Fibroblast of pulmonary artery (primary cell): ENCODE measurements at regions not wholly inside any gene's neighbourhood (a gene's known extent, or its start where the extent isn't known, plus 50 kb on each side); places are given as distances from the start of the nearest gene placed in this dataset.

Source experiments
- DNase-seq: peaks from one replicate; pipeline ENCODE4 v3.0.0-alpha.2; 2010; ENCODE audit warnings: low read depth
- H3K4me3 ChIP-seq: replicated peaks from 2 replicates; pipeline ENCODE4 v1.5.1; 2011; ENCODE audit warnings: low read depth, mild to moderate bottlenecking, control low read depth, low read length, moderate library complexity
- TF ChIP-seq, protein P1 (sequence below): IDR thresholded peaks from 2 replicates; pipeline ENCODE4 v1.5.1; 2011; ENCODE audit warnings: mild to moderate bottlenecking, control low read depth, low read length, inconsistent platforms; ENCODE audit errors: missing control alignments

DNA sequence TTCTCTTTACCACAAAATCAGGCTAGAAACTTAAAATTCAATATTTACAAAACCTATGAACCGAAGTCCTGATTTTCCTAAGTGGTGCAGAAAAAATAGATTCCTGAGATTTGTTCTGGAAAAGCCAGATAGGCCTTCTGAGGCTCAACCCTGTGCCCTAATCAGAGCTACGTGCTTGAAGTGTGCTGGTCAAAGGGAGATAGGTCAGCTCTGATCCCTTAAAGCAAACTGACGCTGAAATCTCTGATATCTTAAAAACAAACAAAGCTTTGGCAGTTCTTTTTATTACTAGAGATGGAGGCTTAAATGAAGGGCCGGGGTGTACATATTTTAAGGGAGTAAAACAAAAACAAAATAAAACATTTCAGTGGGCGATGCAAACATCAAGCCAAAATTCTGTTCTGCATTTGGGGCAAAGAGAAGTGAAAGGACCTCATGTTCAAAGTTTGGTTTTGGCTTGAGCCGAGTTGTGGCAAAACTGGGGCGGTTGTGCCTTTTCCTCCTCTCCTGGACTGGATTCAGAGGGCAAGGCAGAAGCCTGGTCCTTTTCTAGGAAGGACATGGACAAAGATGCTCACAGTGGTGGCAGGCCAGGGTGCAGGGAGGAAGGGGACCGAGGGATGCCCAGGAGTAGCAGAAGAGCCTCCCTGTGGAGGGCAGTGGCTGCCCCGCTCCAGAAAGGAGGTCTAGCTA lies 295.0 kb downstream of the CDCA7 start:
- TF ChIP-seq, protein P1, sequence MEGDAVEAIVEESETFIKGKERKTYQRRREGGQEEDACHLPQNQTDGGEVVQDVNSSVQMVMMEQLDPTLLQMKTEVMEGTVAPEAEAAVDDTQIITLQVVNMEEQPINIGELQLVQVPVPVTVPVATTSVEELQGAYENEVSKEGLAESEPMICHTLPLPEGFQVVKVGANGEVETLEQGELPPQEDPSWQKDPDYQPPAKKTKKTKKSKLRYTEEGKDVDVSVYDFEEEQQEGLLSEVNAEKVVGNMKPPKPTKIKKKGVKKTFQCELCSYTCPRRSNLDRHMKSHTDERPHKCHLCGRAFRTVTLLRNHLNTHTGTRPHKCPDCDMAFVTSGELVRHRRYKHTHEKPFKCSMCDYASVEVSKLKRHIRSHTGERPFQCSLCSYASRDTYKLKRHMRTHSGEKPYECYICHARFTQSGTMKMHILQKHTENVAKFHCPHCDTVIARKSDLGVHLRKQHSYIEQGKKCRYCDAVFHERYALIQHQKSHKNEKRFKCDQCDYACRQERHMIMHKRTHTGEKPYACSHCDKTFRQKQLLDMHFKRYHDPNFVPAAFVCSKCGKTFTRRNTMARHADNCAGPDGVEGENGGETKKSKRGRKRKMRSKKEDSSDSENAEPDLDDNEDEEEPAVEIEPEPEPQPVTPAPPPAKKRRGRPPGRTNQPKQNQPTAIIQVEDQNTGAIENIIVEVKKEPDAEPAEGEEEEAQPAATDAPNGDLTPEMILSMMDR: no peak
- H3K4me3 ChIP-seq: no peak overlapping the region
- no peak for DNase-seq

DNA sequence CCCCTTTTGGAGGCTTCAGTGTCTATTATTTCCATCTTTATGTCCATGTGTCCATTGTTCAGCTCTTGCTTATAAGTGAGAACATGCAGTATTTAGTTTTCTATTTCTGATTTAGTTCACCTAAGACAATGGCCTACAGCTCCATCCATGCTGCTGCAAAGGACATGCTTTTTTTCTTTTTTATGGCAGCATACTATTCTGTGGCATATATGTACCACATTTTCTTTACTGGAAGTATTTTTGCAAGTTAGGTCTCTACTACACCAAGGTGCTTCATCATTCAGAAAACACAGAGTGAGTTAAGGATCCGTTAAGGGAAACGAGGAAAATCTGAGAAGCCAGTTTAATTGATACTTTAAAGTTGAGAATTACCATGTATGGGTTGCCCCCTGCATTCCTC lies 297.2 kb downstream of the CDCA7 start:
- TF ChIP-seq, protein P1: no peak
- DNase-seq: no peak
- no peak overlapping the region for H3K4me3 ChIP-seq

DNA sequence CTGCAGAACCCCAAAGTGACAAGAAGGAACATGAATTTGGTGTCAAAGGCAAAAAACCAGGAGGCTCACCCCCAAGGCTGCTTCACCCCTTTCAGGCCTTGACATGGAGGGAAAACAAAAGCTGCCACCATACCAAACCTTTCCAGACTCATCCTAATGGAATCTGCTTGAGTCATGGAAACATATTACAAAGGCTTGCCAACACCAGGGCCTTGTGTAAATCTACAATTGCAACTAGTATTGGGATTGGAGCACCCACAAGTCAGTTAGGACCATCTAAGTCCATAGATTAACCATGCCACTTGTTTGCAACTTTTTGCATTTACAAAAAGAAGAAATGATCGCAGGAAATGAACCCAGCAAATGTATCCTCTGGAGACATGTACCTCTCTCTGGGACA lies 297.6 kb downstream of the CDCA7 start:
- peak; percentile 91 for DNase-seq
- TF ChIP-seq, protein P1: no peak
- H3K4me3 ChIP-seq: no peak overlapping the region

DNA sequence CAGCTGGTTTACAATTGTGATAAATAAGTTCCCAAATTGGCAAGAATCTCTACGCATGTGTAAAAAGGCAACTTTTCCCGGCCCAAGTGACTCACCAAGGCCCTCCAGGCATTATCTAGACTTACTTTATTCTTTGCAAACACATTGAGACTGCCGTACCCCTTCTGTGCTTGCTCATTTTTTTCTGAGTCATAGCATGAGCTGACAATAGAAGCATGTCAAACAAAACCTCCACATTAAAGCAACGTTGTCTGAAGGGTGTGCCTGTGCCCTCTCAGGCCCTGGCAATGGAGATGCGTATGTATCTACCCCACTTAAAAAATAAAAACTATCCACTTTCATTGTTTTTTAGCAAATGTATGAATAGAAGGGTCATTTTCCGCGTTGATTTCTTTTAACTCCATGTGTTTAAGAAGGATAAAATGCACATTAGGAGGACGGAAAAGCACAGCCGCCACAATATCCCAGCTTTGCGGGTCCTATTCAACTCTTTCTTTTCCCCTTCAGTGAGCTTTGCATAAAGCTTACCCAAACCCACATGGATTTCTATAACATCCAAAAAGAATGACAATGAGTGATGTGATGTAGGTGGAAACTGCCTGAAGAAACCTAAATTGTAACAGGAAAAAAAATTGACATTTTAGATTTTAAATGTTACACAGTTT lies 298.2 kb downstream of the CDCA7 start:
- DNase-seq: peak; percentile 94
- no peak overlapping the region for H3K4me3 ChIP-seq
- TF ChIP-seq, protein P1: no peak

DNA sequence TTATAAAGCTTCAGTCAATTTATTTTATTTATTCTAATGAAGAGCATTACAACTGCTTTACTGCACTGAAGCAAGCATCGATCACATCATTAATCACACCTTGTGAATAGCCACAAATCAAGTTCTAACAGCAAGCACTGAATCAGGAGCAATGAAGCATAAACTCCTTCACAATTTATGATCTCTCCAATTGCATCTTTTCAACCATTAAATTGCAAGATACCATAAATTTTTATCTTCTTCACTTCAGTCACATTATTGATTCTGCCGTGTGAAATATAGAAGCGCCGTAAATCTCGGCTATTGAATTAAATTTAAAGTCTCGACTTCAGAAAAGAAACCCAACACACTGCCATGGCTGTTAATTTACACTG lies 298.7 kb downstream of the CDCA7 start:
- TF ChIP-seq, protein P1: no peak
- DNase-seq: no peak
- no peak overlapping the region for H3K4me3 ChIP-seq

DNA sequence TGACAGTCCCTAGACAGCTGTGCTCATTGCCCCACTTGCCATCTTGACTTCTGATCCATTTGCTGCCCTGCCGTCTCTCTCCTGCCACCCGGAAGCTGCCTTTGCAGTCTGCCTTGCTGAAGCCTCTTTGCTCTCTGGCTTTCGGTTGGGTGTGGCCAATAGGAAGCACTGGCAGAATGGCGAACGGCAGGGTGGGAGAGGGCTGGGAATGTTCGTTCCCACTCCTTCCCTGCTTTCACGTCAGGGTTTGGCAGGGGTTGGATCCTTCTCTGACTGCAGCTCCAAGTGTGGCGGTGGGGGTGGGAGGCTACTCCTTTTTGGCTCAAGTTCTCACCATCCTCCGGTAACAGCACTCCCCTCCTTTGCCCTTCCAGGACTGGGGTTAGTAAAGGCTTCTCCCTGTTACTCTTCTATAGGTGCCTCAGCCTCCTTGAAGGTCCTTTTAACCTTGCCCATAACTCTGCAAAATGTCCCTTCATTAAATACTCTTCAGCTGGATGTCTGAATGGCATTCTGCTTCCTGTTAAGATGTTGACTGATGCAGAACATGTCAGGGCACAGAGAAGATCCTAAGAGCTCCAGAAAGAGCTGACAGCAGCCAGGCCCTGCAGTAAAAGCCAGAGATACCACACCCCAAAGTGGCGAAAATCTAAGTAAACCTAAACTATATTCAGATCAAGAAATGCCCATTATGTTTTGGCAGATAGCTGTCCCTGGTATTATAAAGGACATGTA lies 299.7 kb downstream of the CDCA7 start:
- no peak overlapping the region for H3K4me3 ChIP-seq
- TF ChIP-seq, protein P1: no peak
- no peak for DNase-seq
